Smooth muscle cell (in vitro differentiated cells): ENCODE measurements at regions not wholly inside any gene's neighbourhood (a gene's known extent, or its start where the extent isn't known, plus 50 kb on each side); places are given as distances from the start of the nearest gene placed in this dataset.

ENCODE experiments used
- DNase-seq: peaks from one replicate; lab custom pipeline; 2025; ENCODE audit not compliant: unreplicated experiment; lab: John Stamatoyannopoulos, UW
- H2AFZ ChIP-seq: fragments of 200-600 bp; sonication (generic); 2 replicates; pipeline ENCODE4 v1.6.0; 2016; ENCODE audit warnings: antibody characterized with exemption, low read depth, mild to moderate bottlenecking
- H3F3A ChIP-seq: fragments of 200-600 bp; sonication (generic); 2 replicates; pipeline ENCODE4 v1.6.0; 2017; ENCODE audit warnings: antibody characterized with exemption, low read depth
- H3K27ac ChIP-seq: fragments of 200-600 bp; sonication (generic); 2 replicates; pipeline ENCODE4 v1.5.1; 2016; ENCODE audit warnings: low read depth, mild to moderate bottlenecking
- H3K27me3 ChIP-seq: fragments of 200-600 bp; sonication (generic); 2 replicates; pipeline ENCODE4 v1.6.1; 2016; ENCODE audit warnings: low read depth, mild to moderate bottlenecking
- H3K36me3 ChIP-seq: fragments of 200-600 bp; sonication (generic); 2 replicates; pipeline ENCODE4 v1.5.1; 2016; ENCODE audit warnings: low read depth
- H3K4me1 ChIP-seq: fragments of 200-600 bp; sonication (generic); 2 replicates; pipeline ENCODE4 v1.5.1; 2016; ENCODE audit warnings: low read depth
- H3K4me2 ChIP-seq: fragments of 200-600 bp; sonication (generic); 2 replicates; pipeline ENCODE4 v1.6.0; 2016; ENCODE audit warnings: mild to moderate bottlenecking
- H3K4me3 ChIP-seq: fragments of 200-600 bp; sonication (generic); 2 replicates; pipeline ENCODE4 v1.5.1; 2016; ENCODE audit warnings: mild to moderate bottlenecking
- H3K79me2 ChIP-seq: fragments of 200-600 bp; sonication (generic); 2 replicates; pipeline ENCODE4 v1.6.0; 2016; ENCODE audit warnings: low read depth, mild to moderate bottlenecking
- H3K9ac ChIP-seq: fragments of 200-600 bp; sonication (generic); 2 replicates; pipeline ENCODE4 v1.6.0; 2016; ENCODE audit warnings: low read depth
- H3K9me3 ChIP-seq: fragments of 200-600 bp; sonication (generic); replicated peaks from 2 replicates; pipeline ENCODE4 v1.5.1; 2016; ENCODE audit warnings: low read depth
- H4K20me1 ChIP-seq: fragments of 200-600 bp; sonication (generic); 2 replicates; pipeline ENCODE4 v1.6.0; 2016; ENCODE audit warnings: low read depth
- CTCF ChIP-seq: fragments of 200-600 bp; sonication (generic); IDR thresholded peaks from 2 replicates; pipeline ENCODE4 v1.5.1; 2017; ENCODE audit warnings: borderline replicate concordance, mild to moderate bottlenecking, antibody characterized with exemption; ENCODE audit not compliant: insufficient read depth, poor library complexity, severe bottlenecking
- WGBS: methylation state at CpG from one replicate; pipeline ENCODE4 v1.1.7; 2016; ENCODE audit warnings: low lambda C conversion rate; 5-methylcytosine and 5-hydroxymethylcytosine counted together

GRCh38 chr12:58189030-58189429, 247.7 kb downstream of the ATP23 start:
- no peaks in the 10 kb centered on the region for H3F3A ChIP-seq
- H2AFZ ChIP-seq: no peak overlapping the region
- no peak overlapping the region for H3K9ac ChIP-seq
- peaks cover 9% of the 10 kb centered on the region for H3K4me1 ChIP-seq
- TF ChIP-seq CTCF: no peak
- no peaks in the 10 kb centered on the region for H3K79me2 ChIP-seq
- no peak overlapping the region for H3K27ac ChIP-seq
- WGBS: 85% methylated on average over 1 of the region's 1 CpG
- no peaks in the 10 kb centered on the region for H3K36me3 ChIP-seq
- H4K20me1 ChIP-seq: no peaks in the 10 kb centered on the region
- no peak overlapping the region for H3K4me3 ChIP-seq
- H3K27me3 ChIP-seq: no peaks in the 10 kb centered on the region
- H3K4me2 ChIP-seq: no peak overlapping the region
- no peaks in the 10 kb centered on the region for H3K9me3 ChIP-seq
- no peak for DNase-seq

GRCh38 chr12:58189893-58190292, 248.5 kb downstream of the ATP23 start:
- H3K27ac ChIP-seq: no peak overlapping the region
- H3K9ac ChIP-seq: no peak overlapping the region
- no peaks in the 10 kb centered on the region for H4K20me1 ChIP-seq
- 93% methylated on average over 3 of the region's 3 CpGs for WGBS
- no peak for TF ChIP-seq CTCF
- H3K9me3 ChIP-seq: no peaks in the 10 kb centered on the region
- peaks cover 9% of the 10 kb centered on the region for H3K4me1 ChIP-seq
- H3K4me2 ChIP-seq: no peak overlapping the region
- H2AFZ ChIP-seq: no peak overlapping the region
- H3K27me3 ChIP-seq: no peaks in the 10 kb centered on the region
- no peak for DNase-seq
- H3K36me3 ChIP-seq: no peaks in the 10 kb centered on the region
- no peak overlapping the region for H3K4me3 ChIP-seq
- no peaks in the 10 kb centered on the region for H3K79me2 ChIP-seq
- no peaks in the 10 kb centered on the region for H3F3A ChIP-seq

GRCh38 chr12:58190618-58191017, 249.3 kb downstream of the ATP23 start:
- H3K9me3 ChIP-seq: no peaks in the 10 kb centered on the region
- TF ChIP-seq CTCF: no peak
- H3K9ac ChIP-seq: no peak overlapping the region
- no peaks in the 10 kb centered on the region for H3F3A ChIP-seq
- 88% methylated on average over 5 of the region's 5 CpGs for WGBS
- H3K4me2 ChIP-seq: no peak overlapping the region
- no peak overlapping the region for H3K4me3 ChIP-seq
- H3K4me1 ChIP-seq: peaks cover 9% of the 10 kb centered on the region
- DNase-seq: no peak
- H4K20me1 ChIP-seq: no peaks in the 10 kb centered on the region
- H2AFZ ChIP-seq: no peak overlapping the region
- no peak overlapping the region for H3K27ac ChIP-seq
- no peaks in the 10 kb centered on the region for H3K27me3 ChIP-seq
- no peaks in the 10 kb centered on the region for H3K79me2 ChIP-seq
- no peaks in the 10 kb centered on the region for H3K36me3 ChIP-seq

DNA sequence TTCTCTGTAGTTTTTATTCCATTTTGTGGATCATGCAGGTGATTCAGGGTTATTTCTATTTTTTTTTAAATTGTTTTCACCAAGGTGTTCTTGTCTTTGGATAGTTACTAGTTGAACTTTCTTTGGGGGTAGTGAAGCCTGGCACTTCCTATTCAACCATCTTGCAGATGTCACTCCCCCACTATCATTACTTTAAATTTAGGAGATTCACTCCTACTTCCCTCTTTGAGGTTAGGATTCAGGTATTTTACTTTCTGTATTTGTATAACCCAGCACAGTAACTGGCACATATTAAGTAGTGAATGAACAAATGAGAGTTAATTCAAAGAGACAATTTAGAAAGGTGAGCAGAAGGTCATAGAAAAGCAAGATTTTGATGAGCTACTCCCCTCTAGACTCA, 255.6 kb downstream of the ATP23 start:
- Histone ChIP-seq H3K79me2 (no peaks in the 10 kb centered on the region), H4K20me1 (no peaks in the 10 kb centered on the region), H3K27me3 (no peaks in the 10 kb centered on the region), H3K9ac (no peak overlapping the region), H2AFZ (no peak overlapping the region), H3K4me3 (no peak overlapping the region), H3K4me2 (no peak overlapping the region), H3K27ac (no peak overlapping the region), H3F3A (no peaks in the 10 kb centered on the region), H3K36me3 (no peaks in the 10 kb centered on the region), H3K9me3 (no peaks in the 10 kb centered on the region), H3K4me1 (no peaks in the 10 kb centered on the region)
- TF ChIP-seq CTCF: no peak
- DNase-seq: no peak
